KG1 (cell line): ENCODE measurements at regions not wholly inside any gene's neighbourhood (a gene's known extent, or its start where the extent isn't known, plus 50 kb on each side); places are given as distances from the start of the nearest gene placed in this dataset.
A peak's percentile ranks its signal among the peaks of the same experiment; 100 is the strongest.
"Not testable (repeated sequence)": the region's sequence is repeated elsewhere in the genome, so short reads cannot be mapped to it uniquely, and the experiment has no call there.

ENCODE experiments used
- DNase-seq: peaks from one replicate; lab custom pipeline; 2025; lab: John Stamatoyannopoulos, UW

DNA sequence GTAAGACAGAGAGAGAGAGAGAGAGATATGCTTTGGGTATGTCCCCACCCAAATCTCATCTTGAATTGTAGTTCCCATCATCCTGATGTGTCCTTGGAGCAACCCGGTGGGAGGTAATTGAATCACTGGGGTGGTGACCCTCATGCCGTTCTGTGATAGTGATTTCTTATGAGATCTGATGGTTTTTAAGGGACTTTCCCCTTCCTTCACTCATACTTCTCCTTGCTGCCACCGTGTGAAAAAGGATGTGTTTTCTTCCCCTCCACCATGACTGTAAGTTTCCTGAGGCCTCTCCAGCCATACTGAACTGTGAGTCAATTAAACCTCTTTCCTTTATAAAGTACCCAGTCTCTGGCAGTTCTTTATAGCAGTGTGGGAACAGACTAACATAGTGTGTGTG lies 60.3 kb downstream of the EOMES start:
- DNase-seq = no peak

DNA sequence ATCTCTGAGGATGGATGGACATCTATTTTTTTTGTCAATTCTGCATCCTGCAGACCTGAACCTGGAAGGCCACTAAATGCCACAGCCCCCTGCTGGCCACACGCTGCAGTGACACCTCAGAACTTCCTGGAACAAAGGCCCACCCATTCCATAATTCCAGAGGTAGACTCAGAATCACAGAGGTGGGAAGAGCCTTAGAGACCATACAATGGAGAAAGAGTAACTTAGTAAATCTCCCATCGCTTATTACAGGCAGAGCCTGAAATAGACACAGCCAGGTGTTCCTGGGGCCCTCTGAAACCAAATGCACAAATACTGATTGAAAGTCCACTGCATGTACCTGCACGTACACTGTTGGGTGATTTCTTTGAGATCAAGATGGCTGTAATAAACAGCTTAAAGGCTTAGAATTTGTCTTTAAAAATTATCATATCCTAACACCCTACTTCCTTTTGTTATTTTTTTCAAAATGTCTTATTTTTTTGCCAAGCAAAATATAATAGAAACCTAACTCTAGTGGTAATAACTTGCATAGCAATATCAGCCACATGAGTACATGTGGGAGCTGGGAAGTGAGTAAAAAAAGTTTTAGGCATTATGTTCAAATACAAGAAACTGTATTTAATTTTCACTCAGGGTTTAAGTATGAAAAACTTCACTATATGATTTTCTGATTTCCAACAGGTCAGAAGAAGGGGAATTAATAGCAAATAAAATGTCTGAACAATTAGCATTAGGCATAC lies 62.7 kb downstream of the EOMES start:
- DNase-seq = no peak

DNA sequence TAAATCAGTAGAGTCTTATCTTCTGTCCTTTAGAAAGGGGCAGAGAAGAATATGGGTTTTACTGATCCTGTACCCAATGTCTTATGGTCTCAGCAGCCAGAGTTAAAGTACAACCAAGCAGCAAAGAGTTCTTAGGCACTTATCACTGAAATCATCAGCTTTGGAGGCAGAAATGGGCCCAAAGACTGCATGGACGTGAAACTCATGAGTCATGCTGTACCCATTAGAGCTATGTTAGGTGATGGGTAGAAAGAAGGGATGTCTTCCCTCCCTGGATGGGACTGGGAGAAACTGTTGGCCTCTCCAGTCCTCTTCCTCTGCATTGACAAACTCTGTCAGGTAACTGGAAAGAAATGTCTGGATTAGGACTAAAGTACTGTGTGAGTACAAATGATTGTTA lies 63.4 kb downstream of the EOMES start:
- no peak for DNase-seq

DNA sequence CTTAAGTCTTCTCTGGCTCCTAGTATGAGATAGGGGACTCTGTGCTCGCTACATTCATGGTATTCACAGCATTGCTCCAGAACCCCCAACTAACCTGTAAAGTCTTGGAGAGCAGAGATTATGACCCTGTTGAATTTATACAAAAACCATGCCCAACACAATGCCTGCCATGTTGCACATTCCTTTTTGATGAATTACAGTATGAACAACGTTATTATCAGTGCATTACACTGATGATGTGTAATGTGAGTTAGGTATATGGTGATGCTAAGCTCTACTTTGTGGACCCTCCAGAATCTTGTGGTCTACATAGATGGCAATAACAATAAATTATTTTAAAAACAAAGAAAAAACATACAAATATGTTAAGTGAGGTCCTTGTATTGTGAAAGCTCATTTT lies 64.3 kb downstream of the EOMES start:
- DNase-seq = no peak

DNA sequence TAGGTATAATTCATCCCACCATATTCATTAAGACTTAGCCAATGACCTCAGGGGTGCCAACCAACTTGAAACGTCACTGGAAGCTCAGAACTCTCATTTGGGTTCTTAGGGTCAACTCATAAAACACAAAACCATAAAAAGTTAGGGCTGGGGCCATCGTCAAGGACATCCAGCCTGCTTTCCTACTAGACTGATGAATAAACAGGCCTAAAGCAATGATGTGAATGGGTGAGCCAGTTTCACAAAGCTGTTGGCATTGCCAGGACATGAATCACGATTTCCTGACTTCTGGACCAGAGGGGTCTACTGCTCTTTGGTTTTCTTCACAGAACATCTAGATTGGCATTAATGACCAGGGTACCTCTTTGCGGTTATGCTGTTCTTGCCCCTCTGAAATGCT lies 64.7 kb downstream of the EOMES start:
- no peak for DNase-seq

DNA sequence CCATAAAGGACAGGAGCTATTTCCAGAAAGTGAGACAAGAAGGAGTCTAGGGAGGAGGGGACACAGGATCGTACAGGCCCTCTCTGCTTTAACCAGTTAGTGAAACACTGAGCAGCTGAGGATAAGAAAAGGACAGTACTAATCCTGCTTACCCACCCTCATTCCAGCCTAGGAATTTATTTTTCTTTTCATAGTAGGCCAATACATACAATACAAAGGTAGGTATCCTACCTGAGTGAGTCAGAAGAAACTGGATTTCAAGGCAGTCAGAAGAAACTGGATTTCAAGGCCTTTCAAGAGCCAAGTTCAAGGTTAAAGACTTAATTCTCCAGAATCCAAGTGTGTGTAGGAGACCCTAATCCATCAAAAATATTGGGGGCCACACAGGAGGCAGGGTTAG lies 65.3 kb downstream of the EOMES start:
- DNase-seq = no peak

DNA sequence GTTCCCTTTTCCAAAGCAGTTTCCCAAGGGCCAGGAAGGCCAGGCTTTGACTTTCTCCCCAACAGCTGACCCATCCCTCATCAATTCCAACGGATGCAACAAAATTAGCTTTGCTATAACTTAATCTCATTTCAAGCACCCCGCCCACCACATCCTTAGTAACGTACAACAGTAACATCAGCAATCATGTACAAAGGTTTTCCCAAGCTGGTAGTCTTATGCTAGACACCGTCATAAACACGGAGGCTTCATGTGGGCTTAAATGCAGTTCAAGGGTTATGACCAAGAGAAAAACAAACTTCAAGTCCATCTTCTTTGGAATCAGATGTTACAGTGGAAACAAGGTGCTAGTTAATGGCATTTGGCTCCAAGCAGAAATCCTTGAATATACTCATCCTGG lies 66.6 kb downstream of the EOMES start:
- DNase-seq = no peak

DNA sequence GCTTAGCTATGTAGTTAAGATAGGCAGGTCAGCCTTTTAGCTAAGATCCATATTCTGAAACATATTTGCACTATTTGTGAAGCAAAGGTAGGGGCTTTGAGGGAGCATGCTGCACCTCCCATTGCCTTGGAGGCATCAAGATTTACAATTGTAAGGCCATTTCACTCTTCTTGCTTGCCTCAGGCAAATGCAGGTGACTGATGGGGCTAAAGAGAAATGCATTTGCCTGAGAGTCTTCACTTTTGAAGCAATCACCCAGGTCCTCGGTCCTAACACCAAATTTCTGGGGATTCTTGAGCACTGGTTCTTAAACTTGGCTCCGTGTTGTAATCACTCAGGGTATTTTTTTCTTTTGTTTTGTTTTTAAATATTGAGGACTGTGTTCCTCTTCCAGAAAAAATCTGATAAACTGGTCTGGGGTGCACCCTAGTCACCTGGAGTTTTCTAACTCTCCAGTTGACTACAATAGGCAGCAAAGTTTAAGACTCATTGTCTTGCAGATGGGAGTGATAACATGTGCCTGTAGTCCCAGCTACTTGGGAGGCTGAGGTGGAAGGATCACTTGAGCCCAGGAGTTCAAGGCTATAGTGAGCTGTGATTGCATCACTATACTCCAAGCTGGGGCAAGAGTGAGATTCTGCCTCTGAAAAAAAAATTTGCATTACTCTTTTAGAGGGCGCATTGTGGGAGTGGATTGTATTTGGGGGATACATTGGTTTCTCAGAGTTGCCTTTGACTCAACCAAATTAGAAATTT lies 68.1 kb downstream of the EOMES start:
- DNase-seq = no peak

DNA sequence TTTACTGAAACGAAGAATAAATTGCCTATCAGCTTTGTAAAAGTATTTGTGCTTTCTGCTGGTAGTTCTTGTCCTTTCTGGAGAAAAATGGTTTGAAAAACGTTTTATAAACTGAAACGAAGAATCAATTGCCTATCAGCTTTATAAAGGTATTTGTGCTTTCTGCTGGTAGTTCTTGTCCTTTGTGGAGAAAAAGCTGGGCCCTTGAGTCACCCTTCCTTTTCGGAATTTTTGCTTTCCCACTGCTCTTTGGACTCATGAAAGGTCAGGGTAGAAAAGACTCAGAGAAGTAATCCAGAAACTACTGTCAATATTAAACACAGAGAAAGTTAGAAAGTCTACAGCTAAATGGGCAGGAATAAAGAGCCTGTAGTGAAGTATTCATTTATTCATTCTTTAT lies 72.8 kb downstream of the EOMES start:
- DNase-seq = no peak

DNA sequence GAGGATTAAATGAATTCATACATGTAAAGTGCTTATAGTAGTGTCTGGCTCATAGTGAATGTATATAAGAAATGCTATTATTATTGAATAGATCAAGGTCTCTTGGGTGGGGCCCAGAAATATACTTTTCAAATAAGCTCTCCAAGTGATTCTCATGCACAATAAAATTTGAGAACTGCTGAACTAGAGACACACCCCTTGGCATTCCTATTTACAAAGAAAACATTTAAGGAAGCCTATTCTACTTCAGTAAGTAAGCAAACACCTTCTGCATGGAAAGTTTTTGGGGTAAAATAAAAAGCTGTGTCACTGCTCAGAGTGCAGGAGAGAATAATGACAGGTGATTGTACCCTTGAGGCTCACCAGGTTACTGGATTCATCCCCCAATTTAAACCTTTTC lies 75.2 kb downstream of the EOMES start:
- no peak for DNase-seq

DNA sequence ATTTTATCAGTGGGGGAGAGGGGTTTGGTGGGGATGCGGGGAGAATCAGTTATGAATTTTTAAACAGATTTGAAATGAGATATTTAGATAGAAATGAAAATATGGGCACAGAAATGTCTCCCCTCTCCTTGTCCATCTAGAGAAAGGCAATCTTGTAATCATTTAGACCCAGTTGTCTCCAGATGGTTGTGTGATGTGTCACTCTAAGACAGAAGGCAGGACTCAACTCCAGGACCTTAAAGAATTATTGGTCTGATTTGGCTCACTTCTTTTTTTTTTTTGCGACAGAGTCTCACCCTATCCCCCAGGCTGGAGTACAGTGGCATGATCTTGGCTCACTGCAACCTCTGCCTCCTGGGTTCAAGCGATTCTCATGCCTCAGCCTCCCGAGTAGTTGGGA lies 77.2 kb downstream of the EOMES start:
- DNase-seq = no peak

DNA sequence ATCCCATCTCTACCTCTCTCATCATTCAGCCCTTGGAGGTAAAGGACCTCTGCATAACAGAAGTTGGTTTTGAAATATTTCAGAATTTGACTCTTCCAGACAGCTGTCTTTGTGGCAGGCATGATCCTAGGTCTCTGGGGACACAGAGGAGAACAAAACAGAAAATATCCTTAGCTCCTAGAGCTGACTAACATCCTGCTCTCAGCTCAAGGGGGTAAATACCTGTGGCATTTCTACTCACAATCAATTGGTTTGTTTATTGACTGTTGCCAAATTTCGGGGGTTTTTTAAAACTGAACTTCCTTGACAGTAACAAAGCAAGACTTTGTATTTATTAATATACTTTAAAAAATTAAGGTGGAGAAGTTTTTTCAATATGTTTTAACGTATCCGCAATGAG lies 78.8 kb downstream of the EOMES start:
- DNase-seq = no peak

DNA sequence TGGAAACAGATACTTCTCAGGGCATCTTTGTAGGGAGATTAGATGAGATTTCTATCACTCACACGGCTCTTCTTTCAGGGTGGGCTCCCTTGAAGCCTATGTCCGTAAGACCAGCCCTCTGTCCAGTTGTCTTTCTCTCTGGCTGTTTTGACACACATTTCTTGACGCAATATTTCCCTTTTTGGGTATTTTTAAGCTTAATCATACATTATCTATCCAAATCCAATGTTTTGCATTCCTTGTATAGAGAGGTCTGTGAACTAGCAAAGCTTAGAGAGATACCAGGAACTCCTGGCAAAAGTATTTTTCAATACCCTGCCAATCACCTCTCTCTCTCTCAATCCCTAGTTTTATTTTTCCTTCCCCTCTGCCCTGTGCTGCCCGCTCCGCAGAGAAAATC lies 79.3 kb downstream of the EOMES start:
- no peak for DNase-seq

DNA sequence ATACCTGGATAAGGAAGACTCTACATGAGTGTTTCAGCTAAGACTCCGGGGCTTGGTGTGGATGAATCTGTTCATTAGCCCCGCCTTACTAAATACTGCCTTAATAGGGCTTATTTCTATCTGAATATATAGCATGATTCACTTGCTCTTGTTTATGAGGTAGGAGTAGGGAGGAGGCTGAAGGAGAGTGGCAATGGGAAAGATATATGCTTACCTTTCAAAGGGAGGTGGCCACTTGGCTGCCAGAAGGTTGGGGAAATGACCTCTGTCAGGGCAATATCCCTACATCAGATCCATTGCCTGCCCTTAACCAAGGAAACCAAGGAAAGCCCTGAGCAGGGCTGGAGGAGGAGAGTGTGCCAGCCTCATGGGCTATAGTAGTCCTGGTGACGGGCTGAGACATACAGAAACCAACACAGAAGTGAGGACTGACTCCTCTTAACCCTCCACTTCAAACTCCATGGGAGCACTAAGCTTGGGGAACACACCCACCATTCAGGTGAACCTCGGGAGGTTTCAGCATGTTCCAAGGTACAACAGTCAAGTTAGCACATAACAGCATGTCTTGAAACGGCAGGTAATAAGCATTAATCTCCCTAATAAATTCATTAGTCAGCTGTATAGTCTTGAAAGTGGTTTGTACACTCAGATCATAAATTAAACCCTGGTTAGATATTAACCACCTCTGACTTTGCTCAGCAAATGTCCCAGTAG lies 80.1 kb downstream of the EOMES start:
- DNase-seq = no peak

DNA sequence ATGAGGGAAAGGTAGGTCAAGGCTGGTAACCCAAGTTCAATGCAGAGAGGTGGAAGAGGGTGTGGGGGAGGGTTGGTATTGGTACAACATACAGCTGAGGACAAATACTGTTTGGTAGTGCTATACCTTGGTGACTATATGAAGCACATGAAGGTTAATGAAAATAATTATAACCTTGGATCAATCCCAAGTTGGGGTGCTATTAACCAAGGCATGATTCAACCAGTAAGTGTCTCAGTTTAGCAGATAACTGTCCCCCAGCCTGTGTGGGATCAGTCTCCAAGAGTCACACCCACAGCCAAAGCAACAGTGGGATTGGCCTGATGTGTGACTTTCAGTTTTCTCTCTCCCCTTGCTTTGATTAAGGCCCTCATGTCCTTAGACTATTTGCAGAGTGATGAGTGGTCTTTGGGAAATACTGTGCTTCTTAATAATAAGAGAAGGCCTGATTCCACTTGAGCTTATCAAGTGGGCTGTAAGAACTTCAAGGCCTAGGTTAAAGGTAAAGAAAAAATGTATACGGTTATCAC lies 80.8 kb downstream of the EOMES start:
- no peak for DNase-seq

DNA sequence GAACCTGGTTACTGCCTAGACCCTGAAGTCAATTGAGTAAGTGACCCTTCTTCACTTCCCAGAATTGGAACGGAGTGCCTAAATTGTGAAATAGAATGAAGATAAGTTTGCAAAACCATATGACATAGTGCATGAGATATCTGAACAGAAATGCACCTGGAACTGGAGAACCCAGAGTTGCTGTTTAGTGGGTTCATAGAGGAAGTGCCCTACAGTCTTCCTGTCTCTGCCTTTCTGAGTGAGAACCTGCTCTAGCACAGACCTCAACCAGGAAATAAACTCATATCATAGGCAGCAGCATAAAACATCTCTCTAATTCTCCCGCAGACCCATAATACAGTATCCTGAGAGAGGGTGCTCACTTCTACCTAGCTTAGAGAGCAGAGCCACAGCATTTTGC lies 82.9 kb downstream of the EOMES start:
- peak; percentile 34 for DNase-seq

DNA sequence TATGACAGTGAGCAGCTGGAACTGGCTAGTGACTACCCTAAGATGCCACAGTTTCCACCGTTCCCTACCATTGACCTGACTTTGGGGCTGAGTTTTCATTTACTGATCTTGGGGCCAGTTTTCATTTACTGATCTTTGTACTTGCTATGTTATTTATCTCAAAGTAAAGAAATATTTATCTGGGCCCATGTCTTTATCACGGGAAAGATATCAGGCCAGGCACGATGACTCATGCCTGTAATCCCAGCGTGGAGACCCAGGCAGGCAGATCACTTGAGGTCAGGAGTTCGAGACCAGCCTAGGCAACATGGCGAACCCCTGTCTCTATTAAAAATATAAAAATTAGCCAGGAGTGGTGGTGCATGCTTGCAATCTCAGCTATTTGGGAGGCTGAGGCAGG lies 83.5 kb downstream of the EOMES start:
- no peak for DNase-seq

DNA sequence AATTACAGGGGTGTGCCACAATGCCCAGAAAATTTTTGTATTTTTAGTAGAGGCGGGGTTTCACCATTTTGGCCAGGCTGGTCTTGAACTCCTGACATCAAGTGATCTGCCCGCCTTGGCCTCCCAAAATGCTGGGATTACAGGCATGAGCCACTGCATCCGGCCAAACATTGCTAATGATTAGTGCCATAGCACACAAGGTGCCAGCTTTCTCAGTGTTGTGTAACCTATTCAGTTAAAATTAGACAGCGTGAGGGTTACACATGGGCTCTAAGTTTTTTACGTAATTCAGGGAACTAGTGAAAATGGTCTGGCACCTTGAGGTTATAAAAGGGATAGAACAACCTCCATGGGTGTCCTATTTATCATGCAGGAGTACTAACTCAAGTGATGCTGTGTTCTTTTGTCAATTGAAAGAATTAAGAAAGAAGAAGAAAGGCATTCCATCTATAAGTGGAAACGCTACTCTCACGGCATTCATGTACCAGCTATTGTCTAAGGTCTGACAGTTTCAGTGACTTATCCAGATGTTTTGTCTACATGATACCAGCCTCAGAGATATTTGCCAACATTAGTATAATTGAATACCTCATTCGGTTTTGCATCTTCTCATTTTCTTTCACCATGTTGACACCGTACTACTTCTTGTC lies 84.7 kb downstream of the EOMES start:
- DNase-seq = no peak

DNA sequence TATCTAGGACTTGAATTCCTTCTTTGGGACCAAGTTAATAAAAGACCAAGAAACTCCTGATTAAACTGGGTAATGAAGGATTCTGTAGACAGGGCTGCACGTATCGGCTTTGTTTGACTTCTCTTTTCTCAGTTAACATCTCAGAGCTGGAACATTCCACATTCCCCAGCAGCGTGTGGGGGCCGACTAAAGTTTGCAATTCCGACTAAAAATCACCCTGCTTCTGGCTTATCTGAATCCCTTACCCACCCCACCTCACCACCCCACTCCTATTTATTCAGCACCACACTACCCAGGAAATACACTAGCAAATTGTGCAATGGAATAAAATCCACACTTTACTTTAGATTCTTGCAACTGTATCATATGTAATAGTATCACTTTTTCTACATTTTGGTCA lies 87.1 kb downstream of the EOMES start:
- not testable (repeated sequence) for DNase-seq

DNA sequence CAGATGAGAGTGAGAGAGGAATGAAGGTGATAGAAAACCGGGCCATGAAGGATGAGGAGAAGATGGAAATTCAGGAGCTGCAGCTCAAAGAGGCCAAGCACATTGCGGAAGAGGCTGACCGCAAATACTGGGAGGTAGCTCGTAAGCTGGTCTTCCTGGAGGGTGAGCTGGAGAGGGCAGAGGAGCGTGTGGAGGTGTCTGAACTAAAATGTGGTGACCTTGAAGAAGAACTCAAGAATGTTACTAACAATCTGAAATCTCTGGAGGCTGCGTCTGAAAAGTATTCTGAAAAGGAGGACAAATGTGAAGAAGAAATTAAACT lies 88.9 kb downstream of the EOMES start:
- DNase-seq = no peak

DNA sequence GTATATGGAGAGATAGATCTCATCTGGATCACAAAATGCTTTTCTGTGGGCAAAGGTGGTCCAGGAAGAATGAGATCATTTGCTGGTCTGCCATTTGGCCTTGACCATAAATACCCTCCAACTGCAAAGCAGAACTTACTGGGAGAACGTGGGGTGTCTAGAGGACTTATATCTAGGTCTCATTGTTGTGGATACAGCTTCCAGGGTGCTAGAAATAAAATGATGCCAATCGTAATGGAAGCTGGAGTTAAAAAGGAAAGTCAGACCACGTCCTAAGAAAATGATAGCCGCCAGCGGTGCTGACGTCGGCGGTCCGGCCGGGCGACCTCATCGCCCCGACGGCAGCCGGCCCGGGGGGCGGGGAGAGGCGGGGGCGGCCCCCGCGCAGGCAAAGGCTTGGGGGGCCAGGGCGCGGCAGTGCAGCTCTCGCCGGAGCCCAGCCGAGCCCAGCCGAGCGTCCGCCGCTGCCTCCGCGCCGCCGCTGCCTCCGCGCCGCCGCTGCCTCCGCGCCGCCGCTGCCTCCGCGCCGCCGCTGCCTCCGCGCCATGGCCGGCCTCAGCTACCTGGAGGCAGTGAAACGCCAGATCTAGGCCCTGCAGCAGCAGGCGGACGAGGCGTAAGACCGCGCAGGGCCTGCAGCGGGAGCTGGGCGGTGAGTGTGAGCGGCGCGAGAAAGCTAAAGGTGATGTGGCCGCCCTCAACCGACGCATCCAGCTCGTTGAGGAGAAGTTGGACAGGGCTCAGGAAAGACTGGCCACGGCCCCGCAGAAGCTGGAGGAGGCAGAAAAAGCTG lies 89.5 kb downstream of the EOMES start:
- no peak for DNase-seq

DNA sequence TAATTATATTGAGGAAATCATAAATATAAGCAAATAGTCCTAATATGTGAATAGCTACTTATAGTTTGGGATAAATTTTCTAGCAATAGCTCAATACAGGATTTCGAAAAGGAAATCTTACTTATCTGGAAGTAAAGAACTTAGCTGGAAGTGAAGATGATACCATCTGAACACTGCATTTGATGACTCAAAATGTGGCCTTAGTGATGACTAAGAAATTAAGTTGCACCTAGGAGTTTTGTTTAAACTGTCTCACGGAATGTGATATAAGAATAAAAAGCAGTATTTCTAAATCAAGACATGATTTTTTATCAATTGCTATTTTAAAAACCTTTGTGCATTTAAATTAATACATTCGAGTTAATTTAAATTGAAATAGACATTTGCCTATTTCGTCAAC lies 91.2 kb downstream of the EOMES start:
- no peak for DNase-seq
